GM18861 (cell line): ENCODE measurements at regions not wholly inside any gene's neighbourhood (a gene's known extent, or its start where the extent isn't known, plus 50 kb on each side); places are given as distances from the start of the nearest gene placed in this dataset.

ENCODE experiments used
- ATAC-seq: cut with Tn5 transposase; IDR thresholded peaks from one replicate; pipeline ENCODE4 v1.9.1; 2021; ENCODE audit not compliant: unreplicated experiment

DNA sequence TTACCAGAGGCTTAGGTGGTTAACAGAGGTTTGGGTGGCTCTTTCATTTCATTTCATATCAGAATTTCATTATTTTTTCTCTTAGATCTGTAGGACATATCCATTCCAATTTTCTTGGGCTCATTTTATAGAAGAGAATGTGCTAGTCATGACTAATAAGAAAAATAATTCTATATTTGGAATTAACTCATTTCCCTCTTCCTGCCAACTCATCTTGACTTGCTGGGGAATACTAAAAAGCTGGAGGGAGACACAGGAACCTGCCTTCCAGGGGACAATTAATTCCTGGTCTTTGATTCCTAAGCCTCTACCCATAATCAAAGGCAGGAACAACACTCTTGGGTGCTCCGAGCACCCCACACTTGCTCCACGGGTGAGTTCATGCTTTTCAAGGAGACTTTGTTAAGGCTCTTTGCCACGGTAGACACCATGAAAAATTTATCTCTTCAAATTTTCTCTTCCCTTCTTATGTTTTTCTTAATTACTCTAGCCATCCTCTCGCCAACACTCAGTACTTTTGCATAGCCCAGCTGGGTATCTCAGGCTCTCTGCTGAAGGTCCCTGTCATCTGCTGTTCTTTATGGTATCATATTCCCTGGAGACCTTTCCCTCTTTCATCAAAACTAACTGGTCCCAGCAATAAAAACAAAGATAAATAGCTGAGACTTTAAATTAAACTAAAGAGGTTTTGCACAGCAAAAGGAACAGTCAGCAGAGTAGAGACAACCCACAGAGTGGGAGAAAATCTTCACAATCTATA, 273.9 kb downstream of the NPR3 start:
- ATAC-seq: no peak

DNA sequence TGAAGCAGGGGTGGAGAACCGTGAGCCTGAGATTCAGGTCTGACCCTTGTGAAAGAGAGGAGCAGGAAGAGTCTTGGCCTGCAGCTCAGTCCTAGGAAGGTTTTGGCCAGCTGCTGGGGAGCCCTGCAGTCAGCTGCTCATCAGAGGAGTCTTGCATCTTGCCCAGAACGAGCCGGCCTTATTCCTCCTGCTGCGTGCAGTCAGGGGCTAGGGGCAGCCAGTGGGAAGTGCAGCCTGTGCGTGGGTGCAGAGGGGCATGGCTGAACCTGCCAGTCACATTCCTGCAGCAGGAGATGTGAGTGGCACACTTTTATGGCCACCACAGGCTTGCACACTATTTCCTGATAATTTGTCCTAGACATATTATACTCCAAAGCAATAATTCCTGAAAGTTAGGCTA, 278.7 kb downstream of the NPR3 start:
- ATAC-seq: no peak

DNA sequence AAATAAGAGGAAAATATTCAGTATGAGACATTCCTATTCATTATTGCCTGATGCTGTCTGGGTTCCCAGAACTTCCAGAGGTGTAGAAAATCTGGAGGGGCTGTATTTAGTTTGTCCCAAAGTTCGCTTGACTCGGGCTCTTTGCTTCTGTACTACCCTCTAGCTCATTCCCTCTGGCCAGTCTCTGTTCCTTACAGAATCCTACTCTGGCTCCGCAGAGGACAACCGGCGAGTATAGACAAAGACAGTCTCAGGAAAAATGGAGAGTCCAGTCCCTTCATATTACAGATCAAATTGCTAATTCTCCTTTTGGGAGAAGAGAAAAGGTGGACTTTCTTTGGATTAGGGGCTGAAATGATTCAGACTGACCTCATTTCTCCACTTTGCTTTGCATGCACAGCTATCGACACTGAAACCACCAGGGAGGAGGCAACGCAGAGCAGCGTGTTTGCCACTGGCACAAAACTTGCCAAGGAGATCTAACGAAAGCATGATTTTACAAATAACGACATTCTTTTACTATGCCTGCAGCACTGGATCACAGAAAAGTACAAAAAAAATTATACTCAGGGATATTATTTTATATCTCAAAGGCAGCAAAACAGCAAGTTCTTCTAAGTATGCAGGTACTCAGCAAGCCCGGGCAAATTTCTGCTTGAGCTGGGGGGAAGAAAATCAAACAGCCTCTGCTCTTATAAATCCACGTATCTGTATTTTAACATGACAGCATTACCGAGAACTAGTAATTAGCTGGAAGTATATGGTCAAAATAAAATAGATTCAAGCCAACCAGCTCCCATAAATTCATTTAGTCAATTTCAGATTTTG, 279.7 kb downstream of the NPR3 start:
- no peak for ATAC-seq

DNA sequence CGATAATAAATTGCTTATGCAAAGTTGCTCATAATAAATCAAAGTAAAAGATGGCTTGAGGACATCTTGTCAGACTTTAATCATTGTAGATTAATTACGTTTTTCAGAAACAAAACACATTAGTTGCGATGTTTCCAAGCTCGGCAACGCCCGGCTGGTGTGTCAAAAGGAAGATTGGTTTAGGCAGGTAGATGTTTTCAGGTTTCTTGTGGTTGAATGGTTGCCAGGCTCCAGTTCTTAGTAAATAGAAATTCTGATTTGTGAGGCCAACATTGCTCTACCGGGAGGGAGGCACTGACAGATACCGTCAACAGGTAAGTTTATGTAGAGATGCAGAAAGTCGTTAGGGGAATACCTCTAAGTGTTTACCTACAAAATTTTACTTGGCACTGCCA, 280.3 kb downstream of the NPR3 start:
- ATAC-seq: no peak

DNA sequence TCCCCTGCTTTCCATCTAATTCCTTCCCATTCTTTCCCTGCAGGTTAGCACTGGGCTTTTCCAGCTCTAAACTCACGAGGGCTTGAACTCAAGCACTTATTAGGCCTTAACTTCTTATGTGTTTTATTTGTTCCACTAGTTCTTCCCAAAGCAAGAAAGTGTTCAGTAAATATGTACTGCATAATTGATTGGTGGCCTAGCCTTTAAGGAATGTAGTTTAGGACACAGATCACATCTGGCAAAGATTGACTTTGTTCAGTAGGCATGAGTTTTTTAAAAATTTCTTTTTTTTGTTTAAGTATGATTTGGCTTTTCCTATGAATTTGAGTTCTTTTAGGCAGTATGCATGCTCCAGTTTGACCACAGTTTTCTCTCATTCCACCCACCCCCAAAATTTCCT, 285.2 kb downstream of the NPR3 start:
- no peak for ATAC-seq

DNA sequence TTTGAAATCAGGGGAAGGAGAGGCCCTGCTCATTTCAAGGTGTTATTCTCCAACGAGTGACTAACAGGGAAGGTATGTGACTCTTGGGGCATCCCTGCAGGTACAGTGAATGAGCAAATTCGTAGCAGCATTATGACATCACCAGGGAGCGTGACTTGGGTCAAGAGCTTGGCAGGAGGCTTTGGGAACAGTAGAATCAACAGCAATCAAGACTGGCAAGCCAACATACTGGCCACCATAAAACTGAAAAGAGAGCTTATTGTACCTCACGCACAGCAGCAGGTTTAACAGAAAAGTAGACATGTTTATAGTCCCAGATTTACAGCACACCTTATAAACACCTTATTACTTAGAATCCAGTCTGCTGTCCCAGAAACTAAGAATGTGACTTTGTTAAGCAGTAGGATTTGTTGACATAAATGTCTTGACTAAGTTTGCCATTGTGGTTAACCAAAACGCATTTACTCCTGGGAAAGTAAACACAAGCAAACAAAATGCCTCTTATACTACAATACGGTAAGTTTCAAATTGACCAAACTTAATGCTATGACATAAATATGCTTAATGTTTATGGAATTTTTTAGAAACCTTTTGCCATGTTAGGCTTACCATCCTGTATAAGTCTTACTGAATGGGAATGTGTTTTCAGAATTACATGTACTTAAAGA, 297.8 kb downstream of the NPR3 start:
- ATAC-seq: no peak

DNA sequence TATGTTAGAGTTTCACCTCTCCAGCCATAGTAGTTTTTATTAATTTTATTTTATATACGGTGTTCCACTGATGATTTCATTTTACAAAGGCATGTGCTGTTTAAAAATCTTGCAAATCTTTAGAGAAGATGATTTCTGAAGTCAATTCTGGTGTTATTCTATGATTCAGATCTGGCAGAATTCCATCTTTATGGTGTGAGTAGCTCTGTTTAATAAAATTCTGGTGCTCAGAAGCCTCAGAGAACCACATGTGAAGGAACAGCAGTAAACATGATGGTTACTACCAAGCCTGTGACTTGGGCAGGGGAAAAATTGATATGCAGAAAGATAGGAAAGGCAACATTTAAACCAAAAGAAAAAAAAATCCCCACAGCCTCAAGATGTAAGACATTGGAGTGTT, 299.7 kb downstream of the NPR3 start:
- ATAC-seq: no peak

DNA sequence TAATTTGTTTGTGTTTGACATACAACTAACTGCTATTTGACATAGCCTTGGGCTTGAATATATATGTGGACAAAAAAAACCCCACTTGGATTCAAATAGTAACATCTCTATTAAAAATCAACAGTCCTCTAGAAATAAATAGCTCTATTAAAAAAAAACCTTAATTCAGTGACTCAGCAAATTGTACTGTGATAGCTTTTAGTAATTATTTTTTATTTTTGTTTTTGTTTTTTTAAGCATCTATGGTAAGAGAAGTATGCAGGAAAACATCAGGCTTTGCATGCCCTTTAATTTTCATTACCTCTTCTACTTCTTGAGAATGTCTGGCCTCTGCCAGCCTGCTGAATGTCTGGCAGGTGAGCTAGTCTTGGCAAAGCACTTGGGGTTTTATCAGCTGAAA, 300.7 kb downstream of the NPR3 start:
- ATAC-seq: no peak

DNA sequence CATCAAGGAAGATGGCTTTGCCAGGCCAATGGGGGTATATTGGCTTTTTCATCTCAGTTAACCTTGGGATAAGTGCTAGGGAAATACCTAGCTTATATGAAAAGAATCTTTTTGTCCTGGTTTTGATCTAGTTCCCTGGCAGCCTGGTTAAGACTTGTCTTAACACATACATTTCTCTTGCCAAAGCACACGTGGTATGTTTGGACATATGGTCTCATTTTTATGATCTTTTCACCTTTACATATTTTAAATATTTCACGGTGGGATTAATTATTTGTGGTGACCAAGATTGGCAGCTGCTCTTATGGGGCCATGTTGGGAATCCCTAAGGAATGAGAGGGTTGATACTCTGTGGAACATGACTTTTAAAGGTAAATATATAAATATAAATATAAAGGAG, 312.5 kb downstream of the NPR3 start:
- ATAC-seq: no peak

DNA sequence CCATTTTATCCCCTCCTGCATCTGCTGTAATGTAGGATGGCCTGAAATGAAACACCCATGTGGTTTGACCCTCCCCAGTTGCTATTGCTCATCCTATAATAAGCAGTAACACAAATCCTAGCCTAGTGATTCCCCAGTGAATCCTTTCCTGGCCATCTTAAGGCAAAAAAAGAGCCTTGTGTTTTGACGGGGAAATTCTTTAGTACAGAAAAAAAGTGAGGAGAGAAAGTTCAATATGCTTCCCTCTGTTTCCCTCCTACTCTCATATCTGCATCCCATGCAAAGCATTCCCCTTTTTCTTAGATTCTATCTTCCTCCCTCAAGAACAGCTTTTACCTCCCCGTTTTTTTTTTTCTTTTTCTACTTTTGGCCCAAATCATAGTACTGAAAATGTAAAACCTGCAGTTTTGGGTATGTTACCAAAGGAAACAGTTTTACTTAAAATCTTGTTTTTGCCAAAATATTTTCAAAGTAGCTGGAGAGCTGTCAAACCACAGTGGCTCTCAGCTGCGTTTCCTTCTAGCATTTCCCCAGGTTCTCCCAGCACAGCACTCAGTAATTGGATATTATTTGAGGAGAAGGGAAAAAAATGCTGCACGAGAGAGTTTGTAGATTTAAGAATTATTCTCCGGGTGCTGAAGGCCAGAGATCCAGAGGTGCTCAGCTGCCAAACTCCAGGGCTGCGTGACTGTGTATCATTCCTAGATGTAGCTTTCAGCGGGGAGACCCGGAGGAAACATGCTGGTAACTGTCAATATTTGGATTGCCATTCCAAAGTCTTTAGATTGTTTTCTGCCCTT, 321.4 kb downstream of the NPR3 start:
- ATAC-seq: no peak

DNA sequence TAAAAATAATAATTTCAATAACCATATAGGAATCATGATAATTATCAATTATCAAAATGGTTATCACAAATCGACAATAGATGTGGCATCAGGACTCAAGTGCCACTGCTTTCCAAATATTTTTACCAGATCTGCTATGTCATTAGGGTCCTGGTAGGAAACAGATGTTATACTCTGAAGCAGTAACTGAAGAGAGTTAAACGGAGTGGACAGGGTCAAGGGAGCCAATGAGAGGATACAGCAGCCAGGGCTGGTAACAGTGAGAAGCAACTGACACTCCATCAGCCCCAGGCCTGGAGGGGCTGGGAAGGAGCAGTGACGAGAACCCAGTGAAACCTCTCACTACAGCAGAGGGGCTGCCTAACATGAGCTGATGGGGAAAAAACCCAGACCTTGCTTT, 322.4 kb downstream of the NPR3 start:
- ATAC-seq: no peak

DNA sequence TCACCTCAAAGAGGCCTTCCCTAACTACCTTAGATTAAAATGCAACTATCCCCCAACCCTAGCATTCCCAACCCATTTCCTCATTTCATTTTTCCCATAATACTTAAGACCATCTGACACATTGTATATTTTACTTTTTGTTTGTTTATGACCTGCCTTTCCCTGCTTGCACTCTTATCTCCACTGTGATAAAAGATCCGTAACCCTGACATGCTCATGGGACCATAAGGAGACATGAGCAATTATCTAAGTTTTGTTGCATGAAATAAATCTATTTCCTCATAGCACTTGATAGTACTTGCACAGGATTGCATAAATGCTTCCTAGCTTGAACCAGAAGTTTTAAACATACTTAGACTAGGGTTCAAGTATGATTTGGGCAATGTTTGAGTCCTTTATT, 323.7 kb downstream of the NPR3 start:
- ATAC-seq: no peak

DNA sequence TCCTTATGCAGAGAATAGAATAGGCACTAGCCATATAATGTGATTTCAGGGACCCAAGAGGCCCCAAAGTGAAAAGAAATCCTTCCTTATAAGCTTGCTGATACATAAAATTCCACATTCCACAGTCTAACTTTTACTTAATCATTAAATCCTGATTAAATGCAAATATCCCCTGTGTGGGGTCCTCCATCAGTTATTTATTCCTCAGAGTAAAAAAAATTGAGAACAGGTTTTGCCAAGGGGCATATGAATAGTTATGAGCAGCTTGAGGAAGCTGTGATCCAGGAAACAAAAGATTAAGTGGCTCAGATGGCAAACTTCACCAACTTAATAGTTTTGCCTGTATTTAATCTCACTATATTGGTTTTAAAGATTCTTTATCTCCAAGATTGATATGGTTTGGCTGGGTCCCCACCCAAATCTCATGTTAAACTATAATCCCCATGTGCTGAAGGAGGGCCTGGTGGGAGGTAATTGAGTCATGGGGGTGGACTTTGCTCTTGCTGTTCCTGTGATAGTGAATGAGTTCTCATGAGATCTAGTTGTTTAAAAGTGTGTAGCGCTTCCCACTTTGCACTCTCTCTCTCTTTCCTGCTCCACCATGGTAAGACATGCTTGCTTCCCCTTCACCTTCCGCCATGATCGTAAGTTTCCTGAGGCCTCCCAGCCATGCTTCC, 324.9 kb downstream of the NPR3 start:
- ATAC-seq: no peak

DNA sequence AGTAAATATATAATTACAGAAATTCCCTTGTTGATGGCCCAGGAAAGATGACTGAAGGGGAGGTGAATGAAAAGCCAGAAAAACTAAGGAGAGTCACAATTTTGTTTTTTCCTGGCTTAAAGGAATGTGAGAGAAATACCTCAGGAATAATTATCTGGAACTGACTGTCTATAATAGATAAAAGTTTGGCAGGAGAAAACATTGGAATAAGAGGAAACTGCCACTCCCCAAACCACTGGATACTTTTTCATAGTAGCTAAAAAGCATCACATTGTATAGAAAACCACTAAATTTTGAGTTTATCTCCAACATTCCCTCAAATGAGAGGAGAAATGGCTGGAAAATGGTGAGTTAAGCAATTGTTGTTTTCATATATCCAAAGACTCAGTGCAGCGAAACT, 326.0 kb downstream of the NPR3 start:
- no peak for ATAC-seq

DNA sequence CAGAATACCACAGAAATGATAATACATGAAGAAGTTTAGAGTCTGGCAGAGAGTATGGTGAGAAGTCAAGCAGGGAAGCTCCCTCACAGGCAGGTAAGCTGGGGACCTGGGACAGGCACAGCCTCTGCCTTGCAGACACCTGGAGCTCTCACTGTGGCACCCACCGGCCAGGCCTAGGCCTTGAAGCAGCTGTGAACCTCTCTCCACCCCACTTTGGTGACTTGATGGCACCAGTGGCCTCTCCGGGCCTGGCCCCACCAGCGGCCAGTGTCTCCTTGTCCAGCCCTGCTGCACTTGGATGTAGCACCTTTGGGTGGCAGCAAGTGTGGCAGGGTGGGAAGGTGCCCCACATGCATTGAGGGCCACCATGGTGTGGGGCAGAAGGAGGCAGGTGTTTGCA, 330.5 kb downstream of the NPR3 start:
- no peak for ATAC-seq

DNA sequence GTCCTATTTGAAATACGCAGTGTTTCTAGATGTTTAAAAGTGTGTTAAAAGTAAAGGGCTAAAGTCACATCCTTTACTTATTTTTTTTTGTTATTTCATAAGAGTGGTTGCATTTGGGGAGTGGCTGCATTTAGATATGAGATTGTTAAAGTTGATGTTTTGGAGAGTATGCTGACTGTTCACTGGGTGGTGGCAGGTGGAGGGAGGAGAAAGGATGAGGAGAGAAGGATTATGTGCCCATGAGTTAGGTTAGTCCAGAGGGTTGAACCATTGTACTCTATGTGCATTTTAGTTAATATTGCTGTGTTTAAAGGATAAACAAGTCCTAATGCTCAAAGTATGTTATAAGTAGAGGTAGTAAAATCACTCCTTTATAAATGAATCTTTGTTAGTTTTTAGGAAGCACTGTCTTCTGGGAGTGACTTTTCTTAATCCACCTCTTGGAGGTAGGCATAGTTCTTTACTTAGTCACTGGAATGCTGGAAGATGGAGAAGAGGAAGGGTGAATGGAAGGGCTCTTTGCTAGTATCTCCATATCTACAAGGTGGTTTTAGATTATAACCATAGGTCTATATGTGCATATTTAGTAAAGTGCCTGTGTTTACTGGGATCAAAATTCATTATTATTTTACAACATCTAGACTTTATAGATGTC, 332.3 kb downstream of the NPR3 start:
- ATAC-seq: no peak

DNA sequence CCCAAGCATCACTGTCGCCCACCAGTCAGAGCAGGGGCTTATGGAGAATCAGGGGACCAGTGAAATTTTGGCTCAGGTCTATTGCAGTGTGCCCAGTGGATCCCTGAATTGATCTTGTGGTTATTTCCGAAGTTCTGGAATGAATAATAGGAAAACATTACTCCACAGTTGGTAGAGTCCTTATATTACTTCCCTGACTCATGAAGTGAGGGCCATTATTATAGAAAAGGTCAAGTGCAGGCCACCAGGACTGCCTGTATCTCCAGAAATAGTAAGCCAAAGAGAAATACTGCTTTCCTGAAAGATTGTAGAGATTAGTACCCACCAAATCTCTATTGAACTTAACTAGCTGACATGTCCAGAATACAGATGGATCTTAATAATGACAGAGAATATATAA, 335.0 kb downstream of the NPR3 start:
- no peak for ATAC-seq

DNA sequence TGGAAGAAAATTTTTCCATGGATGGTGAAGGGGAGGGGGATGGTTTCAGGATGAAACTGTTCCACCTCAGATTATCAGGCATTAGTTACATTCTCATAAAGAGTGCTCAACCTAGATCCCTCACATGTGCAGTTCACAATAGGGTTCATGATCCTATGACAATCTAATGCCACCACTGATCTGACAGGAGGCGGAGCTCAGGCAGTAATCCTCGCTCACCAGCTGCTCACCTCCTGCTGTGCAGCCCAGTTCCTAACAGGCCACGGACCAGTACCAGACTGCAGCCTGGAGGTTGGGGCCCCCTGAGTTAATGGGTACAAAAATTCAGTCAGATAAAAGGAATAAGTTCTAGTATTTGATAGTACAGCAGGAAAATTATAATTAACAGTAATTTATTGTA, 337.2 kb downstream of the NPR3 start:
- no peak for ATAC-seq

DNA sequence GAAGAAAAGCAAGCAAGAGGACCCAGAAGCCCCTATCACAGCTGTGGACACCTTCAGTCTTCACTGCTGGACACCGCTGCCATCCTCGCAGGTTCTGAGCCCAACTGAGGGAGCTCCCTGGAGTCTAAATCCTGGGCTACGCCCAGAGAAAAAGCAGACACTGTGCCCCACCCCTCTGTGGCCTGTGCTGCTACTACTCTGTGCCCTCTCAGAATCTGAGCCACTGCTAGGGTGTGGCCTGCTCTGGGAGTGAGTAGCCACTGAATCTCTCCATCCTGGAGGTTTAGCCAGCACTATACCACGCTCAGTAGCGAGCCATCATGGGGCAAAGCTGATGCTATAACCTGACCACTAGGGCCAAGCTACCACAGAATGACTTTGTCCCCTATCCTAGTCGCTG, 338.2 kb downstream of the NPR3 start:
- no peak for ATAC-seq

DNA sequence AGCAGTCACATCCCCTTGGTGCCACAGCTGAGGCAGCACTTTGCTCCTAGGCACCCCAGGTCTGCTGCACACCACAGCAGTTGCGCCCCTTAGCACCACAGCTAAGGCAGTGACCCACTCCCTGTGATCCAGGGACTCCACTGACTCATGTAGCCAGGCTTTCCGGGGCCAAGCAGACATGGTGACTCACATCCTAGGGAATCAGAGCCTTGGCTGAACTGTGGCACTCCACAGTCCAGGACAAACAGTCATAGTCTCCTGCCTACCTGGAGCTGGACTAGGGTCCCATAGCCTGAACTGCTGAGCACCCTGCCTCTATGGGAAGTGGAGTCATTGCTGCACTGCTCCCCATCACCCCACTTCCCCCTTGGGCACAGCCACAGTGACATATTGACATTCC, 338.7 kb downstream of the NPR3 start:
- no peak for ATAC-seq
